Neural cell (in vitro differentiated cells): ENCODE measurements at regions not wholly inside any gene's neighbourhood (a gene's known extent, or its start where the extent isn't known, plus 50 kb on each side); places are given as distances from the start of the nearest gene placed in this dataset.

Source experiments
- H2AFZ ChIP-seq: fragments of 200-600, 300-800 bp; sonication (generic), shearing (Covaris generic); 2 replicates; pipeline ENCODE4 v1.6.0; 2014; ENCODE audit warnings: low read depth, mild to moderate bottlenecking, antibody characterized with exemption, low read length, moderate library complexity
- H3F3A ChIP-seq: fragments of 200-600 bp; shearing (Covaris generic); 2 replicates; pipeline ENCODE4 v1.6.1; 2016; ENCODE audit warnings: mild to moderate bottlenecking, moderate library complexity, mixed read lengths, antibody characterized with exemption, low read length; ENCODE audit not compliant: insufficient read depth, poor library complexity, severe bottlenecking
- H3K27ac ChIP-seq: fragments of 200-600, 300-800 bp; sonication (generic), shearing (Covaris generic); 2 replicates; pipeline ENCODE4 v1.5.1; 2014; ENCODE audit warnings: mild to moderate bottlenecking, low read length, moderate library complexity
- H3K27me3 ChIP-seq: fragments of 300-800, 200-600 bp; sonication (generic), shearing (Covaris generic); 2 replicates; pipeline ENCODE4 v1.6.0; 2014; ENCODE audit warnings: mild to moderate bottlenecking, low read depth, low read length, moderate library complexity; ENCODE audit not compliant: insufficient read depth
- H3K36me3 ChIP-seq: fragments of 300-800, 200-600 bp; sonication (generic), shearing (Covaris generic); 2 replicates; pipeline ENCODE4 v1.5.1; 2014; ENCODE audit warnings: mild to moderate bottlenecking, antibody characterized with exemption, low read length, moderate library complexity; ENCODE audit not compliant: insufficient read depth
- H3K4me2 ChIP-seq: fragments of 300-800, 200-600 bp; sonication (generic), shearing (Covaris generic); 2 replicates; pipeline ENCODE4 v1.6.0; 2014; ENCODE audit warnings: mild to moderate bottlenecking, low read length
- H3K4me3 ChIP-seq: fragments of 300-800, 200-600 bp; sonication (generic), shearing (Covaris generic); 2 replicates; pipeline ENCODE4 v1.5.1; 2014; ENCODE audit warnings: mild to moderate bottlenecking, low read length, moderate library complexity
- H3K79me2 ChIP-seq: fragments of 200-600 bp; shearing (Covaris generic); replicated peaks from 2 replicates; pipeline ENCODE4 v1.6.0; 2014; ENCODE audit warnings: mild to moderate bottlenecking, low read length, moderate library complexity; ENCODE audit not compliant: insufficient read depth
- H3K9ac ChIP-seq: fragments of 300-800, 200-600 bp; sonication (generic), shearing (Covaris generic); 2 replicates; pipeline ENCODE4 v1.6.1; 2016; ENCODE audit warnings: mild to moderate bottlenecking, low read length, mixed read lengths
- H3K9me2 ChIP-seq: fragments of 200-600 bp; shearing (Covaris generic); 2 replicates; pipeline ENCODE4 v1.6.1; 2016; ENCODE audit warnings: mild to moderate bottlenecking, low read length, mixed read lengths; ENCODE audit not compliant: insufficient read depth
- H3K9me3 ChIP-seq: fragments of 200-600, 300-800 bp; sonication (generic), shearing (Covaris generic); 2 replicates; pipeline ENCODE4 v1.6.1; 2016; ENCODE audit warnings: mild to moderate bottlenecking, mixed run types, low read length, moderate library complexity, mixed read lengths
- H4K20me1 ChIP-seq: fragments of 200-600 bp; shearing (Covaris generic); 2 replicates; pipeline ENCODE4 v1.6.1; 2016; ENCODE audit warnings: mild to moderate bottlenecking, mixed run types; ENCODE audit not compliant: insufficient read depth
- EP300 ChIP-seq: fragments of 450-650 bp; conservative IDR thresholded peaks from 2 replicates; pipeline ENCODE4 v1.6.1; 2014; ENCODE audit warnings: antibody characterized with exemption, mild to moderate bottlenecking, moderate library complexity; ENCODE audit not compliant: poor library complexity, severe bottlenecking
- EZH2 ChIP-seq: fragments of 200-600, 300-800 bp; shearing (Covaris generic), sonication (generic); IDR thresholded peaks from 2 replicates; pipeline ENCODE4 v1.6.1; 2014; ENCODE audit warnings: antibody characterized with exemption, low read length, borderline replicate concordance, mild to moderate bottlenecking; ENCODE audit not compliant: insufficient read depth, poor library complexity, severe bottlenecking
- MXI1 ChIP-seq: fragments of 450-650 bp; conservative IDR thresholded peaks from 2 replicates; pipeline ENCODE4 v1.6.1; 2014; ENCODE audit warnings: antibody characterized with exemption, mild to moderate bottlenecking; ENCODE audit not compliant: poor library complexity, severe bottlenecking
- POLR2AphosphoS5 ChIP-seq: IDR thresholded peaks from 2 replicates; pipeline ENCODE4 v1.6.1; 2012
- RAD21 ChIP-seq: fragments of 450-650 bp; conservative IDR thresholded peaks from 2 replicates; pipeline ENCODE4 v1.6.1; 2014; ENCODE audit warnings: antibody characterized with exemption, mild to moderate bottlenecking, moderate library complexity
- SMC3 ChIP-seq: fragments of 450-650 bp; conservative IDR thresholded peaks from 2 replicates; pipeline ENCODE4 v1.6.1; 2014; ENCODE audit warnings: antibody characterized with exemption, mild to moderate bottlenecking, moderate library complexity; ENCODE audit not compliant: poor library complexity
- TAF1 ChIP-seq: IDR thresholded peaks from 2 replicates; pipeline ENCODE4 v1.6.1; 2012; ENCODE audit warnings: low read depth
- TF ChIP-seq, protein P1 (sequence below): IDR thresholded peaks from 2 replicates; pipeline ENCODE4 v1.6.1; 2012; ENCODE audit warnings: borderline replicate concordance
- TF ChIP-seq, protein P2 (sequence below): fragments of 450-650 bp; IDR thresholded peaks from 2 replicates; pipeline ENCODE4 v1.5.1; 2014; ENCODE audit warnings: antibody characterized with exemption, mild to moderate bottlenecking, moderate library complexity; ENCODE audit not compliant: poor library complexity, severe bottlenecking

DNA sequence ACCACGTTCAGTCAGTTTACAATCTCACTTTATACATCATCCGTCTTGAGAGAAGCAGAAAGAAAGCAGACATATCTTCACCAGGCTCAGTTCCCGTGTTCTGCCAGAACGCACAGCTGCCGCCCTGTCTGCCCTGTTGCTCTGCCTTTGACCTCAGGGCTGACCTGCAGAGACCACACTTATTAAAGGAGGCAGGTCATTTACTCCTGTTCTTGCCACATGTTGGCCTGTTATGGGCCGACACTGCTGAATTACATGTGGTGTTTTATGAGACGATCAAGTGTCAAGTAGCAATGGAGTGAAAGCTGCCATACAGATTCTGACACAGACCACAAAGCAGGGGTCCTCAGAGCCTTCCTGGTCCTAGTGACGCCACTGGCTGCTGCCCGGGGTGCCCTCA, 232.2 kb downstream of the TTC32 start:
- no peaks in the 10 kb centered on the region for H3K27me3 ChIP-seq
- no peak overlapping the region for H3K27ac ChIP-seq
- H3K9me2 ChIP-seq = no peaks in the 10 kb centered on the region
- H4K20me1 ChIP-seq = no peaks in the 10 kb centered on the region
- no peak overlapping the region for H3K4me2 ChIP-seq
- no peak for TF ChIP-seq MXI1
- no peak for TF ChIP-seq EZH2
- no peak for TF ChIP-seq POLR2AphosphoS5
- TF ChIP-seq, protein P1, sequence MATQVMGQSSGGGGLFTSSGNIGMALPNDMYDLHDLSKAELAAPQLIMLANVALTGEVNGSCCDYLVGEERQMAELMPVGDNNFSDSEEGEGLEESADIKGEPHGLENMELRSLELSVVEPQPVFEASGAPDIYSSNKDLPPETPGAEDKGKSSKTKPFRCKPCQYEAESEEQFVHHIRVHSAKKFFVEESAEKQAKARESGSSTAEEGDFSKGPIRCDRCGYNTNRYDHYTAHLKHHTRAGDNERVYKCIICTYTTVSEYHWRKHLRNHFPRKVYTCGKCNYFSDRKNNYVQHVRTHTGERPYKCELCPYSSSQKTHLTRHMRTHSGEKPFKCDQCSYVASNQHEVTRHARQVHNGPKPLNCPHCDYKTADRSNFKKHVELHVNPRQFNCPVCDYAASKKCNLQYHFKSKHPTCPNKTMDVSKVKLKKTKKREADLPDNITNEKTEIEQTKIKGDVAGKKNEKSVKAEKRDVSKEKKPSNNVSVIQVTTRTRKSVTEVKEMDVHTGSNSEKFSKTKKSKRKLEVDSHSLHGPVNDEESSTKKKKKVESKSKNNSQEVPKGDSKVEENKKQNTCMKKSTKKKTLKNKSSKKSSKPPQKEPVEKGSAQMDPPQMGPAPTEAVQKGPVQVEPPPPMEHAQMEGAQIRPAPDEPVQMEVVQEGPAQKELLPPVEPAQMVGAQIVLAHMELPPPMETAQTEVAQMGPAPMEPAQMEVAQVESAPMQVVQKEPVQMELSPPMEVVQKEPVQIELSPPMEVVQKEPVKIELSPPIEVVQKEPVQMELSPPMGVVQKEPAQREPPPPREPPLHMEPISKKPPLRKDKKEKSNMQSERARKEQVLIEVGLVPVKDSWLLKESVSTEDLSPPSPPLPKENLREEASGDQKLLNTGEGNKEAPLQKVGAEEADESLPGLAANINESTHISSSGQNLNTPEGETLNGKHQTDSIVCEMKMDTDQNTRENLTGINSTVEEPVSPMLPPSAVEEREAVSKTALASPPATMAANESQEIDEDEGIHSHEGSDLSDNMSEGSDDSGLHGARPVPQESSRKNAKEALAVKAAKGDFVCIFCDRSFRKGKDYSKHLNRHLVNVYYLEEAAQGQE = no peak
- TF ChIP-seq, protein P2, sequence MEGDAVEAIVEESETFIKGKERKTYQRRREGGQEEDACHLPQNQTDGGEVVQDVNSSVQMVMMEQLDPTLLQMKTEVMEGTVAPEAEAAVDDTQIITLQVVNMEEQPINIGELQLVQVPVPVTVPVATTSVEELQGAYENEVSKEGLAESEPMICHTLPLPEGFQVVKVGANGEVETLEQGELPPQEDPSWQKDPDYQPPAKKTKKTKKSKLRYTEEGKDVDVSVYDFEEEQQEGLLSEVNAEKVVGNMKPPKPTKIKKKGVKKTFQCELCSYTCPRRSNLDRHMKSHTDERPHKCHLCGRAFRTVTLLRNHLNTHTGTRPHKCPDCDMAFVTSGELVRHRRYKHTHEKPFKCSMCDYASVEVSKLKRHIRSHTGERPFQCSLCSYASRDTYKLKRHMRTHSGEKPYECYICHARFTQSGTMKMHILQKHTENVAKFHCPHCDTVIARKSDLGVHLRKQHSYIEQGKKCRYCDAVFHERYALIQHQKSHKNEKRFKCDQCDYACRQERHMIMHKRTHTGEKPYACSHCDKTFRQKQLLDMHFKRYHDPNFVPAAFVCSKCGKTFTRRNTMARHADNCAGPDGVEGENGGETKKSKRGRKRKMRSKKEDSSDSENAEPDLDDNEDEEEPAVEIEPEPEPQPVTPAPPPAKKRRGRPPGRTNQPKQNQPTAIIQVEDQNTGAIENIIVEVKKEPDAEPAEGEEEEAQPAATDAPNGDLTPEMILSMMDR = no peak
- no peak for TF ChIP-seq RAD21
- TF ChIP-seq EP300 = no peak
- no peak for TF ChIP-seq SMC3
- TF ChIP-seq TAF1 = no peak
- no peak overlapping the region for H3K9ac ChIP-seq
- H3K4me3 ChIP-seq = no peak overlapping the region
- H2AFZ ChIP-seq = no peak overlapping the region
- no peaks in the 10 kb centered on the region for H3K9me3 ChIP-seq
- H3K79me2 ChIP-seq = no peaks in the 10 kb centered on the region
- H3K36me3 ChIP-seq = no peaks in the 10 kb centered on the region
- H3F3A ChIP-seq = no peaks in the 10 kb centered on the region

DNA sequence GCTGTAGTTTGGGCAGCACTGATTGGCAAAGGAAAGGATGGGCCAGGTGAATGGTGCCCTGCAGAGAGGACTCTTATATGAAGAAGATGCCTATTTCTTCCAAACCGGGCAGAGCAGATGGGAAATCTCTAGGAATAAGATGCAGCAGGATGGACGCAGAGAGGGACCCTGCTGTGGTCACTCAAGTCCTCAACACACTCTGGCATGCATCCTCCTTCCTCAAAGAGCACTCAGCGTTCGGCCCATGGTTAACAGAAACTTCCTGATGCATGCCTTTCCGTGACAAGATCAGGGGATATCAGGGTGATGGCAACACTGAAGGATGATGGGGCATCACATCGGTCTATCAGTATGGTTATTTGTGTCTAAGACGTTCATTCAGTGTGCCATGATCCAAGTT, 232.7 kb downstream of the TTC32 start:
- TF ChIP-seq, protein P1 = no peak
- no peak overlapping the region for H3K27ac ChIP-seq

More for the DNA sequence above, 232.7 kb downstream of the TTC32 start:
- Histone ChIP-seq H3K36me3 (no peaks in the 10 kb centered on the region), H3K9me3 (no peaks in the 10 kb centered on the region), H3K27me3 (no peaks in the 10 kb centered on the region), H3K4me2 (no peak overlapping the region), H4K20me1 (no peaks in the 10 kb centered on the region), H3F3A (no peaks in the 10 kb centered on the region), H3K9ac (no peak overlapping the region), H3K79me2 (no peaks in the 10 kb centered on the region), H3K9me2 (no peaks in the 10 kb centered on the region), H2AFZ (no peak overlapping the region), H3K4me3 (no peak overlapping the region)
